HG03060 (cell line): ENCODE measurements at regions not wholly inside any gene's neighbourhood (a gene's known extent, or its start where the extent isn't known, plus 50 kb on each side); places are given as distances from the start of the nearest gene placed in this dataset.
"Not testable (repeated sequence)": the region's sequence is repeated elsewhere in the genome, so short reads cannot be mapped to it uniquely, and the experiment has no call there.

ENCODE experiments used
- ATAC-seq: cut with Tn5 transposase; IDR thresholded peaks from one replicate; pipeline ENCODE4 v1.9.1; 2021; ENCODE audit warnings: low read depth, moderate number of reproducible peaks; ENCODE audit not compliant: unreplicated experiment

- no peak for ATAC-seq
These were observed 87.2 kb upstream of the NCOR2 start for GRCh38 chr12:124654666-124655047.

- ATAC-seq, result no peak
These were observed 85.9 kb upstream of the NCOR2 start for GRCh38 chr12:124653169-124653931.

GRCh38 chr12:124652661-124653060 is 85.2 kb upstream of the NCOR2 start:
- no peak for ATAC-seq

- no peak for ATAC-seq
These were observed 84.3 kb upstream of the NCOR2 start for GRCh38 chr12:124651516-124652273.

- ATAC-seq, result no peak
These were observed 83.5 kb upstream of the NCOR2 start for GRCh38 chr12:124650912-124651311.

- no peak for ATAC-seq
These were observed 81.4 kb upstream of the NCOR2 start for GRCh38 chr12:124648710-124649384.

- ATAC-seq, result no peak
These were observed 79.9 kb upstream of the NCOR2 start for GRCh38 chr12:124647316-124647715.

GRCh38 chr12:124646385-124647230 is 79.2 kb upstream of the NCOR2 start:
- no peak for ATAC-seq

- no peak for ATAC-seq
These were observed 78.3 kb upstream of the NCOR2 start for GRCh38 chr12:124645530-124646244.

- ATAC-seq, result not testable (repeated sequence)
These were observed 76.4 kb upstream of the NCOR2 start for GRCh38 chr12:124643768-124644167.

- no peak for ATAC-seq
These were observed 74.7 kb upstream of the NCOR2 start for GRCh38 chr12:124642105-124642504.

- no peak for ATAC-seq
These were observed 74.2 kb upstream of the NCOR2 start for GRCh38 chr12:124641591-124641990.

GRCh38 chr12:124640056-124640455 is 72.6 kb upstream of the NCOR2 start:
- no peak for ATAC-seq

GRCh38 chr12:124639122-124639806 is 71.9 kb upstream of the NCOR2 start:
- no peak for ATAC-seq

GRCh38 chr12:124637581-124637981 is 70.2 kb upstream of the NCOR2 start:
- ATAC-seq, result no peak

- ATAC-seq, result no peak
These were observed 69.8 kb upstream of the NCOR2 start for GRCh38 chr12:124637163-124637562.

- ATAC-seq, result no peak
These were observed 68.9 kb upstream of the NCOR2 start for GRCh38 chr12:124636138-124636978.

GRCh38 chr12:124635316-124635715 is 67.9 kb upstream of the NCOR2 start:
- no peak for ATAC-seq
